ENCODE measurements at regions not wholly inside any gene's neighbourhood (a gene's known extent, or its start where the extent isn't known, plus 50 kb on each side); places are given as distances from the start of the nearest gene placed in this dataset.

- Histone ChIP-seq H3K27ac (no peak overlapping the region), H3K4me3 (no peak overlapping the region), H3K4me1 (no peaks in the 10 kb centered on the region), H3K9me3 (no peaks in the 10 kb centered on the region), H3K36me3 (no peaks in the 10 kb centered on the region), H3K27me3 (no peaks in the 10 kb centered on the region)
- ATAC-seq = no peak
- 67% methylated on average over 2 of the region's 2 CpGs; no CpG with 5 or more reads in 1 of the 2 donors for WGBS, 2 donors (ENCODE audit: low coverage in 1 of 2)
- TF ChIP-seq CTCF (IDR thresholded peaks at IDR 0.05) (no peak), EP300 (IDR thresholded peaks at IDR 0.05) (no peak), POLR2A (IDR thresholded peaks at IDR 0.05) (no peak), POLR2AphosphoS5 (IDR thresholded peaks at IDR 0.05) (no peak)
Observed at GRCh38 chrX:121931567-121931966, 884.2 kb downstream of the GLUD2 start.

- H3K9me3 ChIP-seq = no peaks in the 10 kb centered on the region
- no peaks in the 10 kb centered on the region for H3K27me3 ChIP-seq
- ATAC-seq = no peak
- no peak overlapping the region for H3K4me3 ChIP-seq
- no peaks in the 10 kb centered on the region for H3K36me3 ChIP-seq
- TF ChIP-seq POLR2A (IDR thresholded peaks at IDR 0.05) (no peak), CTCF (IDR thresholded peaks at IDR 0.05) (no peak), EP300 (IDR thresholded peaks at IDR 0.05) (no peak), POLR2AphosphoS5 (IDR thresholded peaks at IDR 0.05) (no peak)
- H3K27ac ChIP-seq = no peak overlapping the region
- H3K4me1 ChIP-seq = no peaks in the 10 kb centered on the region
- WGBS, 2 donors (ENCODE audit: low coverage in 1 of 2) = 69 to 86% methylated on average over 1 to 2 of the region's 2 CpGs
Observed at GRCh38 chrX:121932688-121933087, 885.3 kb downstream of the GLUD2 start.

DNA sequence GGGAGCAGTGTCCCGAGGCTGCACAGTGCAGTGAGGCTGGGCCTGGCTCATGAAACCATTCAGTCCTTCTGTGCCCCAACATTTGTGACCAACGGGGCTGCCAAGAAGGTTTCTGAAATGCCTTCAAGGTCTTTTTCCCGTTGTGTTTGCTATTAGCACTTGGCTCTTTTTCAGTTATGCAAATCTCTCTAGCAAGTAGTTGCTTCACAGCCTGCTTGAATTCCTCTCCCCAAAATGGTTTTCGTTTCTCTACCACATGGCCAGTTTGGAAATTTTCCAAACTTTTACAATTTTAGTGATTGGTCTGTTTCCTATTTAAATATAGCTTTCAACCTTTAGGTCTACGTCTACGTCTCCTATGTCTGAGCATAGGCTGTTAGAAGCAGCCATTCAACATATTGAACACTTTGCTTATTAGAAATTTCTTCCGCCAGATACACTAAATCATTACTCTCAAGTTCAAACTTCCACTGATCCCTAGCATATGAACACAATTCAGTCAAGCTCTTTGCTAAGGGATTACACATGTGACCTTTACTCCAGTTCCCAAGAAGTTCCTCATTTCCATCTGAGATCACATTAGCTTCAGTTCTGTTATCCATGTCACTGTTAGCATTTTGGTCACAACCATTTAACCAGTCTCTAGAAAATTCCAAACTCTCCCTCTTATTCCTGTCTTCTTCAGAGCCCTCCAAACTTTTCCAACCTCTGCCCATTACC, 901.8 kb downstream of the GLUD2 start:
- Histone ChIP-seq H3K27ac (no peak overlapping the region), H3K9me3 (no peaks in the 10 kb centered on the region), H3K36me3 (no peaks in the 10 kb centered on the region), H3K4me1 (no peaks in the 10 kb centered on the region), H3K27me3 (no peaks in the 10 kb centered on the region), H3K4me3 (no peak overlapping the region)
- ATAC-seq = no peak
- no peak for TF ChIP-seq CTCF (IDR thresholded peaks at IDR 0.05)
- no peak for TF ChIP-seq POLR2A (IDR thresholded peaks at IDR 0.05)
- TF ChIP-seq EP300 (IDR thresholded peaks at IDR 0.05) = no peak
- no peak for TF ChIP-seq POLR2AphosphoS5 (IDR thresholded peaks at IDR 0.05)
- 59 to 76% methylated on average over 4 to 5 of the region's 7 CpGs for WGBS, 2 donors (ENCODE audit: low coverage in 1 of 2)

GRCh38 chrX:121958886-121959285, 911.5 kb downstream of the GLUD2 start:
- H3K4me3 ChIP-seq = no peak overlapping the region
- no peaks in the 10 kb centered on the region for H3K9me3 ChIP-seq
- no peaks in the 10 kb centered on the region for H3K27me3 ChIP-seq
- H3K36me3 ChIP-seq = no peaks in the 10 kb centered on the region
- no peak overlapping the region for H3K27ac ChIP-seq
- TF ChIP-seq EP300 (IDR thresholded peaks at IDR 0.05) = no peak
- no peak for TF ChIP-seq POLR2AphosphoS5 (IDR thresholded peaks at IDR 0.05)
- TF ChIP-seq POLR2A (IDR thresholded peaks at IDR 0.05) = no peak
- TF ChIP-seq CTCF (IDR thresholded peaks at IDR 0.05) = no peak
- no peak for ATAC-seq
- no peaks in the 10 kb centered on the region for H3K4me1 ChIP-seq

DNA sequence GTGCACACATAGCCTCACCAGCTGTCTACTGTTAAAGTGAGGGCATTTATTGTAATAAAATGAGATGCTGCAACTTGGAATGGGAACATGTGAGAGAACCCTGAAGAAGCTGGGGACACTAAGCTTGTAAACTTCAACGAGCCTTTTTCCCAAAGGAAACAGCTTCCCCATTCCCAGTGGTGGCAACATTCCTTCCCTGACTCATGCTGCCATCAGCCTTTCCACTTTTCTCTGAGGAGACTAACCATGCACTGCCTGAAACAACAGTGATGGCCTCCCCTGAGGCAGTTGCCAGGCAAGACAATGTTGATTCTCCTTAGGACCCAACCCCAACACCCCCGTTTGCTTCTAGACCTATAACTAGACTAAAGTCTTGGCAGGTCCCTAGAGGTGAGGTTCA, 928.3 kb downstream of the GLUD2 start:
- no peak for ATAC-seq
- no peak overlapping the region for H3K27ac ChIP-seq
- no peaks in the 10 kb centered on the region for H3K4me1 ChIP-seq
- TF ChIP-seq CTCF (IDR thresholded peaks at IDR 0.05) = no peak
- no peak for TF ChIP-seq POLR2A (IDR thresholded peaks at IDR 0.05)
- TF ChIP-seq EP300 (IDR thresholded peaks at IDR 0.05) = no peak
- no peak for TF ChIP-seq POLR2AphosphoS5 (IDR thresholded peaks at IDR 0.05)
- H3K27me3 ChIP-seq = no peaks in the 10 kb centered on the region
- H3K9me3 ChIP-seq = no peaks in the 10 kb centered on the region
- H3K4me3 ChIP-seq = no peak overlapping the region
- no peaks in the 10 kb centered on the region for H3K36me3 ChIP-seq
- WGBS, 2 donors (ENCODE audit: low coverage in 1 of 2) = 100% methylated on average over 1 of the region's 2 CpGs; no CpG with 5 or more reads in 1 of the 2 donors
